ENCODE measurements at regions not wholly inside any gene's neighbourhood (a gene's known extent, or its start where the extent isn't known, plus 50 kb on each side); places are given as distances from the start of the nearest gene placed in this dataset.
"Not testable (repeated sequence)": the region's sequence is repeated elsewhere in the genome, so short reads cannot be mapped to it uniquely, and the experiment has no call there.

- not testable (repeated sequence) for TF ChIP-seq CTCF, POLR2A (IDR thresholded peaks at IDR 0.05)
Measured at GRCh38 chr1:121009216-121010057, 119.9 kb downstream of the PPIAL4A start.

All from body of pancreas (tissue), 4 donors.